Osteoblast (primary cell): ENCODE measurements at regions not wholly inside any gene's neighbourhood (a gene's known extent, or its start where the extent isn't known, plus 50 kb on each side); places are given as distances from the start of the nearest gene placed in this dataset.

ENCODE experiments used
- DNase-seq: peaks from one replicate; pipeline ENCODE4 v3.0.0; 2011; ENCODE audit warnings: low spot score, mixed read lengths; ENCODE audit not compliant: insufficient read length; ENCODE audit errors: missing footprints
- H2AFZ ChIP-seq: 2 replicates; pipeline ENCODE4 v1.6.0; 2011; ENCODE audit warnings: mild to moderate bottlenecking, low read length
- H3K27ac ChIP-seq: 2 replicates; pipeline ENCODE4 v1.5.1; 2011; ENCODE audit warnings: mild to moderate bottlenecking, low read depth, low read length, moderate library complexity
- H3K27me3 ChIP-seq: 2 replicates; pipeline ENCODE4 v1.6.0; 2012; ENCODE audit warnings: mild to moderate bottlenecking, control low read depth, inconsistent platforms, low read length, moderate library complexity; ENCODE audit not compliant: insufficient read depth
- H3K36me3 ChIP-seq: 2 replicates; pipeline ENCODE4 v1.5.1; 2011; ENCODE audit warnings: mild to moderate bottlenecking, low read length, control low read depth, moderate library complexity; ENCODE audit not compliant: insufficient read depth
- H3K4me1 ChIP-seq: 2 replicates; pipeline ENCODE4 v1.5.1; 2011; ENCODE audit warnings: mild to moderate bottlenecking, low read length, control low read depth, moderate library complexity; ENCODE audit not compliant: insufficient read depth
- H3K4me2 ChIP-seq: 2 replicates; pipeline ENCODE4 v1.6.0; 2011; ENCODE audit warnings: mild to moderate bottlenecking, low read length; ENCODE audit not compliant: insufficient read depth
- H3K4me3 ChIP-seq: fragments of 200-600 bp; sonication (generic); 3 replicates; pipeline ENCODE4 v1.5.1; 2012; ENCODE audit warnings: mild to moderate bottlenecking, low read length, inconsistent platforms; ENCODE audit not compliant: insufficient read depth
- H3K79me2 ChIP-seq: 2 replicates; pipeline ENCODE4 v1.6.0; 2012; ENCODE audit warnings: mild to moderate bottlenecking, low read length, control low read depth, inconsistent platforms; ENCODE audit not compliant: insufficient read depth
- H3K9me3 ChIP-seq: 2 replicates; pipeline ENCODE4 v1.5.1; 2011; ENCODE audit warnings: low read depth, low read length, control low read depth
- H4K20me1 ChIP-seq: 2 replicates; pipeline ENCODE4 v1.6.0; 2012; ENCODE audit warnings: mild to moderate bottlenecking, low read length, control low read depth; ENCODE audit not compliant: insufficient read depth
- CTCF ChIP-seq: IDR thresholded peaks from 2 replicates; pipeline ENCODE4 v1.5.1; 2011; ENCODE audit warnings: mild to moderate bottlenecking, low read depth, low read length, moderate library complexity; ENCODE audit errors: extremely low read depth

GRCh38 chr13:73449252-73449651 is 390.4 kb downstream of the KLF5 start:
- Histone ChIP-seq H4K20me1 (no peaks in the 10 kb centered on the region), H3K27ac (no peak overlapping the region), H3K79me2 (no peaks in the 10 kb centered on the region), H3K4me2 (no peak overlapping the region), H3K4me1 (no peaks in the 10 kb centered on the region), H3K36me3 (no peaks in the 10 kb centered on the region), H3K27me3 (no peaks in the 10 kb centered on the region), H2AFZ (no peak overlapping the region), H3K9me3 (no peaks in the 10 kb centered on the region), H3K4me3 (no peak overlapping the region)
- DNase-seq: no peak
- no peak for TF ChIP-seq CTCF

- no peaks in the 10 kb centered on the region for H3K27me3 ChIP-seq
- H3K9me3 ChIP-seq: peaks cover 12% of the 10 kb centered on the region
- no peak for DNase-seq
- no peak overlapping the region for H3K4me2 ChIP-seq
- no peak overlapping the region for H3K27ac ChIP-seq
- H3K79me2 ChIP-seq: no peaks in the 10 kb centered on the region
- H3K4me3 ChIP-seq: no peak overlapping the region
- H3K36me3 ChIP-seq: no peaks in the 10 kb centered on the region
- no peak for TF ChIP-seq CTCF
- no peaks in the 10 kb centered on the region for H3K4me1 ChIP-seq
- H2AFZ ChIP-seq: no peak overlapping the region
- H4K20me1 ChIP-seq: no peaks in the 10 kb centered on the region
Observed at GRCh38 chr13:73440296-73440895, 381.6 kb downstream of the KLF5 start.

GRCh38 chr13:73433890-73434289 is 375.1 kb downstream of the KLF5 start:
- Histone ChIP-seq H3K4me1 (peaks cover 2% of the 10 kb centered on the region), H3K27ac (no peak overlapping the region), H3K79me2 (no peaks in the 10 kb centered on the region), H2AFZ (no peak overlapping the region), H3K4me2 (no peak overlapping the region), H3K36me3 (no peaks in the 10 kb centered on the region), H3K9me3 (no peaks in the 10 kb centered on the region), H4K20me1 (no peaks in the 10 kb centered on the region), H3K27me3 (no peaks in the 10 kb centered on the region), H3K4me3 (no peak overlapping the region)
- DNase-seq: no peak
- no peak for TF ChIP-seq CTCF

GRCh38 chr13:73433458-73433857 is 374.7 kb downstream of the KLF5 start:
- no peaks in the 10 kb centered on the region for H3K79me2 ChIP-seq
- H3K4me2 ChIP-seq: no peak overlapping the region
- no peak overlapping the region for H3K4me3 ChIP-seq
- H3K36me3 ChIP-seq: no peaks in the 10 kb centered on the region
- DNase-seq: no peak
- H4K20me1 ChIP-seq: no peaks in the 10 kb centered on the region
- no peaks in the 10 kb centered on the region for H3K27me3 ChIP-seq
- peaks cover 2% of the 10 kb centered on the region for H3K4me1 ChIP-seq
- no peaks in the 10 kb centered on the region for H3K9me3 ChIP-seq
- TF ChIP-seq CTCF: no peak
- H3K27ac ChIP-seq: no peak overlapping the region
- no peak overlapping the region for H2AFZ ChIP-seq
